ENCODE measurements at regions not wholly inside any gene's neighbourhood (a gene's known extent, or its start where the extent isn't known, plus 50 kb on each side); places are given as distances from the start of the nearest gene placed in this dataset.

- H3K4me1 ChIP-seq (ENCODE audit: insufficient read depth, low read length, poor library complexity, severe bottlenecking) = no peaks in the 10 kb centered on the region
- H3K9me3 ChIP-seq (ENCODE audit: low read length) = no peaks in the 10 kb centered on the region
- DNase-seq (ENCODE audit: low spot score) = peak; percentile 69
- no peaks in the 10 kb centered on the region for H4K20me1 ChIP-seq (ENCODE audit: insufficient read depth, low read length)
- no peak overlapping the region for H3K27ac ChIP-seq (ENCODE audit: low read depth, low read length, poor library complexity, severe bottlenecking)
- no peaks in the 10 kb centered on the region for H3K36me3 ChIP-seq (ENCODE audit: insufficient read depth, low read length)
- no peaks in the 10 kb centered on the region for H3K79me2 ChIP-seq (ENCODE audit: insufficient read depth, low read depth, low read length)
- TF ChIP-seq CTCF (conservative IDR thresholded peaks at IDR 0.05; ENCODE audit: low read length) (peak; percentile 82), EZH2phosphoT487 (IDR thresholded peaks at IDR 0.05; ENCODE audit: borderline replicate concordance, low read depth, low read length) (no peak)
- no peak overlapping the region for H3K4me2 ChIP-seq (ENCODE audit: low read length)
- no peaks in the 10 kb centered on the region for H3K9me2 ChIP-seq (ENCODE audit: insufficient read depth, low read length)
- intact Hi-C loops (cut with micrococcal nuclease; ENCODE audit: unreplicated experiment) = loop anchor here (1.0 to 10.0 kb wide), 4 partner anchors 277 to 1673 kb away; no protein-coding TSS in a partner anchor
- no TSS peak for BruUV-seq (replicated peaks)
- H3K4me3 ChIP-seq (ENCODE audit: low read depth, low read length, poor library complexity, severe bottlenecking) = no peak overlapping the region
- CTCF ChIA-PET (ENCODE audit: unreplicated experiment) = no interaction called here
- POLR2A ChIA-PET = interaction anchor here (0.5 to 0.6 kb wide), 2 partner anchors 297 to 298 kb away, joined by 3 read pairs; no protein-coding TSS in a partner anchor
- no peak overlapping the region for H2AFZ ChIP-seq (ENCODE audit: low read length)
Measured at GRCh38 chr15:47987908-47988532, 132.8 kb upstream of the SLC24A5 start.

GRCh38 chr15:47988564-47988963 is 132.2 kb upstream of the SLC24A5 start:
- no peaks in the 10 kb centered on the region for H3K4me1 ChIP-seq (ENCODE audit: insufficient read depth, low read length, poor library complexity, severe bottlenecking)
- DNase-seq (ENCODE audit: low spot score) = no peak
- TF ChIP-seq EZH2phosphoT487 (IDR thresholded peaks at IDR 0.05; ENCODE audit: borderline replicate concordance, low read depth, low read length) (no peak), CTCF (conservative IDR thresholded peaks at IDR 0.05; ENCODE audit: low read length) (no peak)
- ChIA-PET CTCF (ENCODE audit: unreplicated experiment) (no interaction called here), POLR2A (interaction anchor here (0.5 kb wide), 1 partner anchor 109 kb away, joined by 3 read pairs; no protein-coding TSS in a partner anchor)
- no peaks in the 10 kb centered on the region for H3K79me2 ChIP-seq (ENCODE audit: insufficient read depth, low read depth, low read length)
- intact Hi-C loops (cut with micrococcal nuclease; ENCODE audit: unreplicated experiment) = loop anchor here (1.0 to 10.0 kb wide), 3 partner anchors 521 to 1674 kb away; no protein-coding TSS in a partner anchor
- no peaks in the 10 kb centered on the region for H3K36me3 ChIP-seq (ENCODE audit: insufficient read depth, low read length)
- no peaks in the 10 kb centered on the region for H3K9me2 ChIP-seq (ENCODE audit: insufficient read depth, low read length)
- BruUV-seq (replicated peaks) = no TSS peak
- no peak overlapping the region for H3K4me2 ChIP-seq (ENCODE audit: low read length)
- H3K4me3 ChIP-seq (ENCODE audit: low read depth, low read length, poor library complexity, severe bottlenecking) = no peak overlapping the region
- no peaks in the 10 kb centered on the region for H4K20me1 ChIP-seq (ENCODE audit: insufficient read depth, low read length)
- H3K9me3 ChIP-seq (ENCODE audit: low read length) = no peaks in the 10 kb centered on the region
- H2AFZ ChIP-seq (ENCODE audit: low read length) = no peak overlapping the region
- H3K27ac ChIP-seq (ENCODE audit: low read depth, low read length, poor library complexity, severe bottlenecking) = no peak overlapping the region

- DNase-seq (ENCODE audit: low spot score) = no peak
- BruUV-seq (replicated peaks) = no TSS peak
- POLR2A ChIA-PET = no interaction called here
- no peaks in the 10 kb centered on the region for H3K79me2 ChIP-seq (ENCODE audit: insufficient read depth, low read depth, low read length)
- CTCF ChIA-PET (ENCODE audit: unreplicated experiment) = no interaction called here
- intact Hi-C loops (cut with micrococcal nuclease; ENCODE audit: unreplicated experiment) = no loop called here
- H3K9me2 ChIP-seq (ENCODE audit: insufficient read depth, low read length) = no peaks in the 10 kb centered on the region
- H3K36me3 ChIP-seq (ENCODE audit: insufficient read depth, low read length) = no peaks in the 10 kb centered on the region
- no peak overlapping the region for H2AFZ ChIP-seq (ENCODE audit: low read length)
- no peaks in the 10 kb centered on the region for H4K20me1 ChIP-seq (ENCODE audit: insufficient read depth, low read length)
- no peak overlapping the region for H3K27ac ChIP-seq (ENCODE audit: low read depth, low read length, poor library complexity, severe bottlenecking)
- H3K4me1 ChIP-seq (ENCODE audit: insufficient read depth, low read length, poor library complexity, severe bottlenecking) = no peaks in the 10 kb centered on the region
- H3K4me2 ChIP-seq (ENCODE audit: low read length) = no peak overlapping the region
- H3K9me3 ChIP-seq (ENCODE audit: low read length) = no peaks in the 10 kb centered on the region
- no peak for TF ChIP-seq EZH2phosphoT487 (IDR thresholded peaks at IDR 0.05; ENCODE audit: borderline replicate concordance, low read depth, low read length)
- TF ChIP-seq CTCF (conservative IDR thresholded peaks at IDR 0.05; ENCODE audit: low read length) = no peak
- no peak overlapping the region for H3K4me3 ChIP-seq (ENCODE audit: low read depth, low read length, poor library complexity, severe bottlenecking)
Measured at GRCh38 chr15:47990821-47991220, 130.0 kb upstream of the SLC24A5 start.

Data from OCI-LY7 (cell line).